ENCODE measurements at regions not wholly inside any gene's neighbourhood (a gene's known extent, or its start where the extent isn't known, plus 50 kb on each side); places are given as distances from the start of the nearest gene placed in this dataset.

- no peaks in the 10 kb centered on the region for H3K9me3 ChIP-seq
- no peak overlapping the region for H3K4me3 ChIP-seq
- no peak for DNase-seq (ENCODE audit: low spot score)
- no peak overlapping the region for H3K27ac ChIP-seq
- no peak for ATAC-seq (ENCODE audit: insufficient number of reproducible peaks, low FRiP score, low read depth)
- no peaks in the 10 kb centered on the region for H3K4me1 ChIP-seq (ENCODE audit: control insufficient read depth in 1 of 2, low read depth in 2 of 2)
- no peaks in the 10 kb centered on the region for H3K36me3 ChIP-seq
- H3K27me3 ChIP-seq (replicated peaks; ENCODE audit: insufficient read depth): no peaks in the 10 kb centered on the region
- TF ChIP-seq CTCF (IDR thresholded peaks at IDR 0.05): no peak
These were observed 156.5 kb upstream of the ATP6AP2 start for GRCh38 chrX:40424259-40424658.

- Histone ChIP-seq H3K27me3 (replicated peaks; ENCODE audit: insufficient read depth) (no peaks in the 10 kb centered on the region), H3K4me1 (ENCODE audit: control insufficient read depth in 1 of 2, low read depth in 2 of 2) (no peaks in the 10 kb centered on the region), H3K36me3 (no peaks in the 10 kb centered on the region), H3K9me3 (no peaks in the 10 kb centered on the region), H3K4me3 (no peak overlapping the region), H3K27ac (no peak overlapping the region)
- ATAC-seq (ENCODE audit: insufficient number of reproducible peaks, low FRiP score, low read depth): no peak
- no peak for DNase-seq (ENCODE audit: low spot score)
- no peak for TF ChIP-seq CTCF (IDR thresholded peaks at IDR 0.05)
These were observed 157.5 kb upstream of the ATP6AP2 start for GRCh38 chrX:40423299-40423698.

- Histone ChIP-seq H3K36me3 (no peaks in the 10 kb centered on the region), H3K4me1 (ENCODE audit: control insufficient read depth in 1 of 2, low read depth in 2 of 2) (no peaks in the 10 kb centered on the region), H3K27me3 (replicated peaks; ENCODE audit: insufficient read depth) (no peaks in the 10 kb centered on the region), H3K9me3 (no peaks in the 10 kb centered on the region), H3K27ac (no peak overlapping the region), H3K4me3 (no peak overlapping the region)
- no peak for TF ChIP-seq CTCF (IDR thresholded peaks at IDR 0.05)
- ATAC-seq (ENCODE audit: insufficient number of reproducible peaks, low FRiP score, low read depth) (no peak), DNase-seq (ENCODE audit: low spot score) (no peak)
These were observed 158.7 kb upstream of the ATP6AP2 start for GRCh38 chrX:40422021-40422420.

GRCh38 chrX:40420899-40421729 is 159.7 kb upstream of the ATP6AP2 start:
- no peak for ATAC-seq (ENCODE audit: insufficient number of reproducible peaks, low FRiP score, low read depth)
- no peaks in the 10 kb centered on the region for H3K9me3 ChIP-seq
- no peaks in the 10 kb centered on the region for H3K4me1 ChIP-seq (ENCODE audit: control insufficient read depth in 1 of 2, low read depth in 2 of 2)
- H3K36me3 ChIP-seq: no peaks in the 10 kb centered on the region
- no peak overlapping the region for H3K27ac ChIP-seq
- DNase-seq (ENCODE audit: low spot score): no peak
- no peak overlapping the region for H3K4me3 ChIP-seq
- H3K27me3 ChIP-seq (replicated peaks; ENCODE audit: insufficient read depth): no peaks in the 10 kb centered on the region
- no peak for TF ChIP-seq CTCF (IDR thresholded peaks at IDR 0.05)

- no peaks in the 10 kb centered on the region for H3K36me3 ChIP-seq
- no peaks in the 10 kb centered on the region for H3K27me3 ChIP-seq (replicated peaks; ENCODE audit: insufficient read depth)
- DNase-seq (ENCODE audit: low spot score): no peak
- ATAC-seq (ENCODE audit: insufficient number of reproducible peaks, low FRiP score, low read depth): no peak
- no peaks in the 10 kb centered on the region for H3K4me1 ChIP-seq (ENCODE audit: control insufficient read depth in 1 of 2, low read depth in 2 of 2)
- H3K4me3 ChIP-seq: no peak overlapping the region
- no peak overlapping the region for H3K27ac ChIP-seq
- no peaks in the 10 kb centered on the region for H3K9me3 ChIP-seq
- TF ChIP-seq CTCF (IDR thresholded peaks at IDR 0.05): no peak
These were observed 162.0 kb upstream of the ATP6AP2 start for GRCh38 chrX:40418813-40419195.

Data from thoracic aorta (tissue), 2 donors.